ENCODE measurements at regions not wholly inside any gene's neighbourhood (a gene's known extent, or its start where the extent isn't known, plus 50 kb on each side); places are given as distances from the start of the nearest gene placed in this dataset.

- ChIA-PET POLR2A (no interaction called here), CTCF (interaction anchor here (0.5 kb wide), 2 partner anchors 33 to 1289 kb away, joined by 3 to 5 read pairs; no protein-coding TSS in a partner anchor)
These were observed 527.9 kb downstream of the DHX35 start for GRCh38 chr20:39489986-39490560.

More at GRCh38 chr20:39489986-39490560, 527.9 kb downstream of the DHX35 start:
- TF ChIP-seq ZNF292 (tag by site-specific recombination; IDR thresholded peaks at IDR 0.05; ENCODE audit: borderline replicate concordance, low read depth) (no peak), ZNF302 (tag by site-specific recombination; IDR thresholded peaks at IDR 0.05; ENCODE audit: low read depth) (no peak), ZFHX2 (tag by site-specific recombination; conservative IDR thresholded peaks at IDR 0.05) (no peak), REPIN1 (tag by site-specific recombination; IDR thresholded peaks at IDR 0.05; ENCODE audit: low read depth) (no peak), GLI4 (tag by site-specific recombination; IDR thresholded peaks at IDR 0.05) (no peak), ZNF19 (tag by site-specific recombination; IDR thresholded peaks at IDR 0.05; ENCODE audit: low read depth) (no peak), REST (tag by site-specific recombination; IDR thresholded peaks at IDR 0.05) (no peak), ATF2 (tag by site-specific recombination; IDR thresholded peaks at IDR 0.05; ENCODE audit: low read depth) (no peak), ZNF211 (tag by site-specific recombination; IDR thresholded peaks at IDR 0.05; ENCODE audit: low read depth) (no peak), ZNF529 (tag by site-specific recombination; IDR thresholded peaks at IDR 0.05; ENCODE audit: insufficient replicate concordance) (no peak), ZNF777 (tag by site-specific recombination; IDR thresholded peaks at IDR 0.05; ENCODE audit: borderline replicate concordance) (no peak)
- TF ChIP-seq, protein P1, sequence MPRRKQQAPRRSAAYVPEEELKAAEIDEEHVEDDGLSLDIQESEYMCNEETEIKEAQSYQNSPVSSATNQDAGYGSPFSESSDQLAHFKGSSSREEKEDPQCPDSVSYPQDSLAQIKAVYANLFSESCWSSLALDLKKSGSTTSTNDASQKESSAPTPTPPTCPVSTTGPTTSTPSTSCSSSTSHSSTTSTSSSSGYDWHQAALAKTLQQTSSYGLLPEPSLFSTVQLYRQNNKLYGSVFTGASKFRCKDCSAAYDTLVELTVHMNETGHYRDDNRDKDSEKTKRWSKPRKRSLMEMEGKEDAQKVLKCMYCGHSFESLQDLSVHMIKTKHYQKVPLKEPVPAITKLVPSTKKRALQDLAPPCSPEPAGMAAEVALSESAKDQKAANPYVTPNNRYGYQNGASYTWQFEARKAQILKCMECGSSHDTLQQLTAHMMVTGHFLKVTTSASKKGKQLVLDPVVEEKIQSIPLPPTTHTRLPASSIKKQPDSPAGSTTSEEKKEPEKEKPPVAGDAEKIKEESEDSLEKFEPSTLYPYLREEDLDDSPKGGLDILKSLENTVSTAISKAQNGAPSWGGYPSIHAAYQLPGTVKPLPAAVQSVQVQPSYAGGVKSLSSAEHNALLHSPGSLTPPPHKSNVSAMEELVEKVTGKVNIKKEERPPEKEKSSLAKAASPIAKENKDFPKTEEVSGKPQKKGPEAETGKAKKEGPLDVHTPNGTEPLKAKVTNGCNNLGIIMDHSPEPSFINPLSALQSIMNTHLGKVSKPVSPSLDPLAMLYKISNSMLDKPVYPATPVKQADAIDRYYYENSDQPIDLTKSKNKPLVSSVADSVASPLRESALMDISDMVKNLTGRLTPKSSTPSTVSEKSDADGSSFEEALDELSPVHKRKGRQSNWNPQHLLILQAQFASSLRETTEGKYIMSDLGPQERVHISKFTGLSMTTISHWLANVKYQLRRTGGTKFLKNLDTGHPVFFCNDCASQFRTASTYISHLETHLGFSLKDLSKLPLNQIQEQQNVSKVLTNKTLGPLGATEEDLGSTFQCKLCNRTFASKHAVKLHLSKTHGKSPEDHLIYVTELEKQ (tag by site-specific recombination; IDR thresholded peaks at IDR 0.05; ENCODE audit: borderline replicate concordance) = no peak
- TF ChIP-seq, protein P2, sequence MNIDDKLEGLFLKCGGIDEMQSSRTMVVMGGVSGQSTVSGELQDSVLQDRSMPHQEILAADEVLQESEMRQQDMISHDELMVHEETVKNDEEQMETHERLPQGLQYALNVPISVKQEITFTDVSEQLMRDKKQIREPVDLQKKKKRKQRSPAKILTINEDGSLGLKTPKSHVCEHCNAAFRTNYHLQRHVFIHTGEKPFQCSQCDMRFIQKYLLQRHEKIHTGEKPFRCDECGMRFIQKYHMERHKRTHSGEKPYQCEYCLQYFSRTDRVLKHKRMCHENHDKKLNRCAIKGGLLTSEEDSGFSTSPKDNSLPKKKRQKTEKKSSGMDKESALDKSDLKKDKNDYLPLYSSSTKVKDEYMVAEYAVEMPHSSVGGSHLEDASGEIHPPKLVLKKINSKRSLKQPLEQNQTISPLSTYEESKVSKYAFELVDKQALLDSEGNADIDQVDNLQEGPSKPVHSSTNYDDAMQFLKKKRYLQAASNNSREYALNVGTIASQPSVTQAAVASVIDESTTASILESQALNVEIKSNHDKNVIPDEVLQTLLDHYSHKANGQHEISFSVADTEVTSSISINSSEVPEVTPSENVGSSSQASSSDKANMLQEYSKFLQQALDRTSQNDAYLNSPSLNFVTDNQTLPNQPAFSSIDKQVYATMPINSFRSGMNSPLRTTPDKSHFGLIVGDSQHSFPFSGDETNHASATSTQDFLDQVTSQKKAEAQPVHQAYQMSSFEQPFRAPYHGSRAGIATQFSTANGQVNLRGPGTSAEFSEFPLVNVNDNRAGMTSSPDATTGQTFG (tag by site-specific recombination; IDR thresholded peaks at IDR 0.05; ENCODE audit: borderline replicate concordance) = no peak
- Histone ChIP-seq H3K27ac (ENCODE audit: extremely low read depth, low read depth, low read length) (no peak overlapping the region), H3K36me3 (ENCODE audit: control insufficient read depth in 2 of 2, insufficient read depth in 1 of 2, low read length in 2 of 2) (no peaks in the 10 kb centered on the region), H3K4me3 (ENCODE audit: low read depth, low read length) (no peak overlapping the region), H3K4me1 (ENCODE audit: control insufficient read depth, insufficient read depth, low read length) (no peaks in the 10 kb centered on the region), H3K9me3 (ENCODE audit: control insufficient read depth, insufficient read depth, low read depth, low read length) (no peaks in the 10 kb centered on the region)

All from HEK293 (cell line).